ENCODE measurements at regions not wholly inside any gene's neighbourhood (a gene's known extent, or its start where the extent isn't known, plus 50 kb on each side); places are given as distances from the start of the nearest gene placed in this dataset.

GRCh38 chr14:62017651-62018230 lies 255.5 kb downstream of the SNAPC1 start:
- Histone ChIP-seq H3K27ac (no peak overlapping the region), H3K36me3 (no peaks in the 10 kb centered on the region), H3K9me3 (no peaks in the 10 kb centered on the region), H3K27me3 (no peaks in the 10 kb centered on the region), H3K4me1 (no peaks in the 10 kb centered on the region), H3K4me3 (no peak overlapping the region)
- DNase-seq (no peak), ATAC-seq (no peak)
- intact Hi-C loops (cut with DNase I), result no loop called here
- TF ChIP-seq, protein P1, sequence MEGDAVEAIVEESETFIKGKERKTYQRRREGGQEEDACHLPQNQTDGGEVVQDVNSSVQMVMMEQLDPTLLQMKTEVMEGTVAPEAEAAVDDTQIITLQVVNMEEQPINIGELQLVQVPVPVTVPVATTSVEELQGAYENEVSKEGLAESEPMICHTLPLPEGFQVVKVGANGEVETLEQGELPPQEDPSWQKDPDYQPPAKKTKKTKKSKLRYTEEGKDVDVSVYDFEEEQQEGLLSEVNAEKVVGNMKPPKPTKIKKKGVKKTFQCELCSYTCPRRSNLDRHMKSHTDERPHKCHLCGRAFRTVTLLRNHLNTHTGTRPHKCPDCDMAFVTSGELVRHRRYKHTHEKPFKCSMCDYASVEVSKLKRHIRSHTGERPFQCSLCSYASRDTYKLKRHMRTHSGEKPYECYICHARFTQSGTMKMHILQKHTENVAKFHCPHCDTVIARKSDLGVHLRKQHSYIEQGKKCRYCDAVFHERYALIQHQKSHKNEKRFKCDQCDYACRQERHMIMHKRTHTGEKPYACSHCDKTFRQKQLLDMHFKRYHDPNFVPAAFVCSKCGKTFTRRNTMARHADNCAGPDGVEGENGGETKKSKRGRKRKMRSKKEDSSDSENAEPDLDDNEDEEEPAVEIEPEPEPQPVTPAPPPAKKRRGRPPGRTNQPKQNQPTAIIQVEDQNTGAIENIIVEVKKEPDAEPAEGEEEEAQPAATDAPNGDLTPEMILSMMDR (IDR thresholded peaks at IDR 0.05), result no peak
- no peak for TF ChIP-seq POLR2A (IDR thresholded peaks at IDR 0.05)
- 75 to 83% (median 78%) methylated on average over 7 of the region's 7 CpGs for WGBS, 4 donors

- Histone ChIP-seq H3K27me3 (no peaks in the 10 kb centered on the region), H3K36me3 (no peaks in the 10 kb centered on the region), H3K9me3 (no peaks in the 10 kb centered on the region), H3K4me3 (no peak overlapping the region), H3K27ac (no peak overlapping the region), H3K4me1 (no peaks in the 10 kb centered on the region)
- TF ChIP-seq, protein P1 (IDR thresholded peaks at IDR 0.05), result no peak
- no peak for TF ChIP-seq POLR2A (IDR thresholded peaks at IDR 0.05)
- intact Hi-C loops (cut with DNase I), result no loop called here
- WGBS, 4 donors, result 76 to 85% (median 83%) methylated on average over 5 of the region's 5 CpGs
- ATAC-seq (no peak), DNase-seq (no peak)
Observed at GRCh38 chr14:62018606-62019005, 256.4 kb downstream of the SNAPC1 start.

- DNase-seq (no peak), ATAC-seq (no peak)
- Histone ChIP-seq H3K36me3 (no peaks in the 10 kb centered on the region), H3K27me3 (peaks cover 0 to 8% (median 0%) of the 10 kb centered on the region in 9 donors), H3K4me1 (no peaks in the 10 kb centered on the region), H3K9me3 (no peaks in the 10 kb centered on the region), H3K4me3 (no peak overlapping the region), H3K27ac (no peak overlapping the region)
- 47 to 82% (median 62%) methylated on average over 2 of the region's 2 CpGs for WGBS, 4 donors
- intact Hi-C loops (cut with DNase I), result no loop called here
- TF ChIP-seq, protein P1 (IDR thresholded peaks at IDR 0.05), result no peak
- no peak for TF ChIP-seq POLR2A (IDR thresholded peaks at IDR 0.05)
Observed at GRCh38 chr14:62027958-62028357, 265.7 kb downstream of the SNAPC1 start.

GRCh38 chr14:62029569-62029924 lies 267.3 kb downstream of the SNAPC1 start:
- ATAC-seq (no peak), DNase-seq (no peak)
- no peak for TF ChIP-seq POLR2A (IDR thresholded peaks at IDR 0.05)
- no peaks in the 10 kb centered on the region for H3K36me3 ChIP-seq
- H3K4me1 ChIP-seq, result no peaks in the 10 kb centered on the region
- H3K4me3 ChIP-seq, result no peak overlapping the region
- WGBS, 4 donors, result 66 to 77% (median 70%) methylated on average over 2 of the region's 2 CpGs
- no peak overlapping the region for H3K27ac ChIP-seq
- intact Hi-C loops (cut with DNase I), result no loop called here
- H3K27me3 ChIP-seq, result peaks cover 0 to 8% (median 0%) of the 10 kb centered on the region in 9 donors
- H3K9me3 ChIP-seq, result peaks cover 0 to 8% (median 0%) of the 10 kb centered on the region in 12 donors

DNA sequence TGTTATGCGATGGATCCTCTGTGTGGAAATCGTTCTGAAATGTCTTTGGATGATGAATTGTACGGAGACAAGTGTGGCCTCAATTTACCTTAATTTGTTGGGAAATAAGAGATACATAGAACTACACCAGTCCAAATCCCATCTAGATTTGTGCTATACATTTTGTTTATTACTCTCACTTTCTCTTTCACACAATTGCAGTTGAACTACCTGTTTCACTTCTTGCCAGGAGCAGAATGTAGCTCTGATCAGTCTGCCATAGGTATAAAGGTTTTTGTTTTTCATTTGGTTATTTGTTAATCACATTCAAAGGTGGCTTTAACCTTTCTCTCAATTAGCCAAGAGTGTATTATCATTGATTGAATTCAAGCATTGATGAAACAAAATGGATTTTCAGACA lies 268.2 kb downstream of the SNAPC1 start:
- TF ChIP-seq, protein P1 (IDR thresholded peaks at IDR 0.05), result no peak
- no peak for TF ChIP-seq POLR2A (IDR thresholded peaks at IDR 0.05)
- intact Hi-C loops (cut with DNase I), result no loop called here
- Histone ChIP-seq H3K27me3 (peaks cover 0 to 8% (median 0%) of the 10 kb centered on the region in 9 donors), H3K4me1 (no peaks in the 10 kb centered on the region), H3K9me3 (peaks cover 0 to 8% (median 0%) of the 10 kb centered on the region in 12 donors), H3K4me3 (no peak overlapping the region), H3K27ac (no peak overlapping the region), H3K36me3 (no peaks in the 10 kb centered on the region)
- WGBS, 4 donors, result 86 to 93% (median 90%) methylated on average over 3 of the region's 3 CpGs
- DNase-seq (no peak), ATAC-seq (no peak)

Data from heart left ventricle (tissue), 16 donors.